Stimulated activated CD8-positive, alpha-beta memory T cell treated with anti-CD3 and anti-CD28 coated beads, Interleukin-15, amount 100 ng/mL, for 24 hours (primary cell): ENCODE measurements at regions not wholly inside any gene's neighbourhood (a gene's known extent, or its start where the extent isn't known, plus 50 kb on each side); places are given as distances from the start of the nearest gene placed in this dataset.

Experiments
- DNase-seq: peaks from one replicate; pipeline ENCODE4 v3.0.0-alpha.2; 2020; ENCODE audit warnings: low read depth

GRCh38 chr1:56390934-56391731 is 188.2 kb downstream of the PLPP3 start:
- no peak for DNase-seq

GRCh38 chr1:56390232-56390867 is 189.0 kb downstream of the PLPP3 start:
- no peak for DNase-seq

GRCh38 chr1:56389813-56390212 is 189.6 kb downstream of the PLPP3 start:
- DNase-seq = no peak

- no peak for DNase-seq
Measured at GRCh38 chr1:56387071-56387740, 192.2 kb downstream of the PLPP3 start.

- no peak for DNase-seq
Measured at GRCh38 chr1:56385314-56385713, 194.0 kb downstream of the PLPP3 start.

GRCh38 chr1:56382929-56383328 is 196.4 kb downstream of the PLPP3 start:
- no peak for DNase-seq

GRCh38 chr1:56380531-56380930 is 198.8 kb downstream of the PLPP3 start:
- DNase-seq = no peak

GRCh38 chr1:56378341-56379070 is 200.9 kb downstream of the PLPP3 start:
- no peak for DNase-seq

- DNase-seq = no peak
Measured at GRCh38 chr1:56377431-56377830, 201.9 kb downstream of the PLPP3 start.

GRCh38 chr1:56376188-56376984 is 203.0 kb downstream of the PLPP3 start:
- no peak for DNase-seq

- DNase-seq = no peak
Measured at GRCh38 chr1:56375326-56375804, 204.0 kb downstream of the PLPP3 start.

- DNase-seq = no peak
Measured at GRCh38 chr1:56374026-56374974, 205.1 kb downstream of the PLPP3 start.

GRCh38 chr1:56370513-56370912 is 208.8 kb downstream of the PLPP3 start:
- DNase-seq = no peak

- no peak for DNase-seq
Measured at GRCh38 chr1:56363007-56363770, 216.2 kb downstream of the PLPP3 start.

- no peak for DNase-seq
Measured at GRCh38 chr1:56360021-56360420, 219.3 kb downstream of the PLPP3 start.

- no peak for DNase-seq
Measured at GRCh38 chr1:56359056-56359455, 220.3 kb downstream of the PLPP3 start.

- DNase-seq = no peak
Measured at GRCh38 chr1:56357927-56358690, 221.3 kb downstream of the PLPP3 start.

GRCh38 chr1:56356376-56356990 is 222.9 kb downstream of the PLPP3 start:
- no peak for DNase-seq
